AG04450 (cell line): ENCODE measurements at regions not wholly inside any gene's neighbourhood (a gene's known extent, or its start where the extent isn't known, plus 50 kb on each side); places are given as distances from the start of the nearest gene placed in this dataset.
A peak's percentile ranks its signal among the peaks of the same experiment; 100 is the strongest.

ENCODE experiments used
- CTCF ChIA-PET: fragments of 300-600, 350-600 bp; formaldehyde crosslinking; extraction: SDS; loops from one replicate; lab custom pipeline; 2022; ENCODE audit warnings: antibody characterized with exemption, inconsistent platforms; lab: Charles Lee
- POLR2A ChIA-PET: fragments of 350-600 bp; formaldehyde crosslinking; extraction: SDS; loops from one replicate; lab custom pipeline; 2021; ENCODE audit warnings: antibody characterized with exemption, inconsistent platforms; lab: Yijun Ruan, JAX
- DNase-seq: peaks from one replicate; pipeline ENCODE4 v3.0.0-alpha.2; 2011; ENCODE audit warnings: low read depth, low spot score
- H3K27ac ChIP-seq: one replicate; pipeline ENCODE4 v1.5.1; 2012; ENCODE audit warnings: low read depth, low read length, control low read depth
- H3K27me3 ChIP-seq: one replicate; pipeline ENCODE4 v1.6.0; 2012; ENCODE audit warnings: low read length; ENCODE audit not compliant: control insufficient read depth, insufficient read depth
- H3K4me3 ChIP-seq: 2 replicates; pipeline ENCODE4 v1.5.1; 2011; ENCODE audit warnings: mild to moderate bottlenecking, low read depth, low read length, control low read depth
- H3K9me3 ChIP-seq: 2 replicates; pipeline ENCODE4 v1.5.1; 2012; ENCODE audit warnings: low read length; ENCODE audit not compliant: control insufficient read depth, insufficient read depth
- TF ChIP-seq, protein P1 (sequence below): IDR thresholded peaks from 2 replicates; pipeline ENCODE4 v1.5.1; 2011; ENCODE audit warnings: low read depth, low read length, control low read depth, inconsistent platforms

DNA sequence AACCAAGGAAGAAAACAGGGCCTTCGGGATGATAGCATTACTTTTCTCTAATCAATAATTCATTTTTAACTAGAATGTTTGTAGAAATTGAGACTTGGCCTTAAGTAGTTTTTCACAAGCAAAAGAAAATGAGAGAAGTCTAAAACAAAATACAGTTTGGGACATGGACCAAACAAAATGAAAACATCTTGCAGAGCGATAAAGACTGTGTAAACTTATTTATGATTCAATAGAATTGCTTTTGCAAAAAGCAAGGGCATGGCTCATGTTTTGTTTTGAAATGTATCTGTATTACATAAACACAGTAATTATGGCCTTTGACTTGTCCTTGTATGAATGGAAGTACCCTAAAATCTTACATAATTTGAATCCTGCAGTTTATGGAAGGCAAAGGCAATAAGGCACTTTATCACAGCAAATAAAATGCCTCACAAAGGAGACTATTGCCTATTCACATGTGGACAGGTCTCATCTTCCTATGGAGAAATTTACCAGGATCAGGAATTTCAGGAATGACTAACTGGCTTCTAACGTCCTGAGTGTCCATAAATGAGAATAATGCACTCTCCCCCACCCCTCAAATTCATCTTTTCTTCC is 295.2 kb downstream of the PTEN start:
- Histone ChIP-seq H3K9me3 (no peaks in the 10 kb centered on the region), H3K4me3 (no peak overlapping the region), H3K27me3 (no peaks in the 10 kb centered on the region), H3K27ac (peak overlapping the region; percentile 63)
- TF ChIP-seq, protein P1, sequence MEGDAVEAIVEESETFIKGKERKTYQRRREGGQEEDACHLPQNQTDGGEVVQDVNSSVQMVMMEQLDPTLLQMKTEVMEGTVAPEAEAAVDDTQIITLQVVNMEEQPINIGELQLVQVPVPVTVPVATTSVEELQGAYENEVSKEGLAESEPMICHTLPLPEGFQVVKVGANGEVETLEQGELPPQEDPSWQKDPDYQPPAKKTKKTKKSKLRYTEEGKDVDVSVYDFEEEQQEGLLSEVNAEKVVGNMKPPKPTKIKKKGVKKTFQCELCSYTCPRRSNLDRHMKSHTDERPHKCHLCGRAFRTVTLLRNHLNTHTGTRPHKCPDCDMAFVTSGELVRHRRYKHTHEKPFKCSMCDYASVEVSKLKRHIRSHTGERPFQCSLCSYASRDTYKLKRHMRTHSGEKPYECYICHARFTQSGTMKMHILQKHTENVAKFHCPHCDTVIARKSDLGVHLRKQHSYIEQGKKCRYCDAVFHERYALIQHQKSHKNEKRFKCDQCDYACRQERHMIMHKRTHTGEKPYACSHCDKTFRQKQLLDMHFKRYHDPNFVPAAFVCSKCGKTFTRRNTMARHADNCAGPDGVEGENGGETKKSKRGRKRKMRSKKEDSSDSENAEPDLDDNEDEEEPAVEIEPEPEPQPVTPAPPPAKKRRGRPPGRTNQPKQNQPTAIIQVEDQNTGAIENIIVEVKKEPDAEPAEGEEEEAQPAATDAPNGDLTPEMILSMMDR = no peak
- DNase-seq = no peak
- ChIA-PET CTCF (no interaction called here), POLR2A (interaction anchor here (0.9 kb wide), 1 partner anchor 297 kb away, joined by 3 read pairs; no protein-coding TSS in a partner anchor)

DNA sequence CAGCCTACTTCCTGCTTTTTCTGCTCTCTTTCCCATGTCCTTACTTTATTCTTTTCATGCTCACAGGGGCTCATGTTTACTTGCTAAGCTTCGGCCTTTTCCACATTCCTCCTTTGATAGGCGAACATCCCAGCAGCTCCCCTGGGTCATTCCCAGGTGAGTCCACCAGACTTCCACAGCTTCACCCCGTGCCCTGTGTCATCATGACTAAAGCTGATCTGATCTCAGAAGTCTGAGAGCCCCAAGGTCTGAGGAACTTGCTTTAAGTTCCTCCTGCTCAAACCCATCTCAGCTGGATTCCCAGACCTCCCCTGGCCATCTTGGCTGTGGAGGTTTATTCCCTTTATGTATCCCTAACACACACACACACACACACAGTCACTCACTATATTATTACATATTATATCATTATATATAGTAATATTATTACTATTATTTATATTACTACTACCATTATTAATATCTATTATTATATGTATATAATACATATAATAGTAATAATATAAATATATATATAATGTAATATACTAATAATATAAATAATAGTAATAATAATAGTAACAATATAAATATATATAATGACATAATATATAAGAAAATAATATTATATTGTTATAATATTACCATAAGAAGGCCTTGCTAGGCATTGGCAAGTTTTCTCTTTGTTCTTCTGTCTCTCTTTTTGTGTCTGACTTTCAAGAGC is 295.9 kb downstream of the PTEN start:
- CTCF ChIA-PET = no interaction called here

DNA sequence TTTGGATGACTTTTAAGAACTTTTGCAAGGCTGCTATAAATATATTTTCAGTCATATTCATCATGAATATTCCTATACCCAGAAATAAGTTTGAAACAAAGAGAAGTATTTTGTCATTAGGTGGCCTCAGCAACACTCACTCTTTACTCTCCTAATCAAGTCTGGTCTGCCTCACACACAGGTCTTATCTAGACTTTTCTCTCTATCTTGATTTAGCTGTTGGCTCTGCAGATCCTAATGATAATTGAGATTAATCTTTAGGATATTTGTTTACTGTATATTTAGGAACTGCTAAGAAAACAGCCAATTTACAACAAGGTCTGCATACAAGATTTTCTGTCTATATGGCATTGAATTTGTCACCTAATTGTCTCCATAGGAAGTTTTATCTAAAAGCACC is 297.6 kb downstream of the PTEN start:
- POLR2A ChIA-PET = no interaction called here
- no peak overlapping the region for H3K27ac ChIP-seq
- no peak for DNase-seq
- no peaks in the 10 kb centered on the region for H3K27me3 ChIP-seq
- TF ChIP-seq, protein P1 = no peak
- H3K4me3 ChIP-seq = no peak overlapping the region
- no peaks in the 10 kb centered on the region for H3K9me3 ChIP-seq
- CTCF ChIA-PET = interaction anchor here (1.3 kb wide), 1 partner anchor 228 kb away, joined by 4 read pairs; no protein-coding TSS in a partner anchor

More for the DNA sequence above, 295.9 kb downstream of the PTEN start:
- DNase-seq = no peak
- H3K27me3 ChIP-seq = no peaks in the 10 kb centered on the region
- H3K4me3 ChIP-seq = no peak overlapping the region
- H3K27ac ChIP-seq = peak overlapping the region; percentile 63
- POLR2A ChIA-PET = no interaction called here
- no peaks in the 10 kb centered on the region for H3K9me3 ChIP-seq
- TF ChIP-seq, protein P1 = no peak

DNA sequence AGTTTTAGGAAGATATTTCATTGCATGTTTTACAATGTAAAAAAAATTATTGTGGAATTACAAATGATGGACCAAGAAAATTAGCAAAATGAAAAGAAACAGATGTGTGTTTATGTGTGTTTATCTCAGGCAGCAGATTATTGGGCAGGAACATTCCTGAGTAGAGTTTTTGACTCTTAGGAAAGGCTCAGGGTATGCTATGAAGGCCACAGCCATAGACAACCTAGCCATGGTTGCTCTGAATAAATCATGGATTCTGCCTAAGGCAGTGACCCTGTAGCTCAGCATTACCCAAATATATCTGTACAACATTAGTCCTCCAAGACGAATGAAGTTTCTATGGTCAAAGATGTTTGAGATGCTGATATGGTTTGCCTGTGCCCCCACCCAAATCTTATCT is 298.3 kb downstream of the PTEN start:
- Histone ChIP-seq H3K27ac (no peak overlapping the region), H3K9me3 (no peaks in the 10 kb centered on the region), H3K27me3 (no peaks in the 10 kb centered on the region), H3K4me3 (no peak overlapping the region)
- no peak for DNase-seq
- ChIA-PET POLR2A (no interaction called here), CTCF (interaction anchor here (1.3 kb wide), 1 partner anchor 227 kb away, joined by 4 read pairs; no protein-coding TSS in a partner anchor)
- TF ChIP-seq, protein P1 = no peak

DNA sequence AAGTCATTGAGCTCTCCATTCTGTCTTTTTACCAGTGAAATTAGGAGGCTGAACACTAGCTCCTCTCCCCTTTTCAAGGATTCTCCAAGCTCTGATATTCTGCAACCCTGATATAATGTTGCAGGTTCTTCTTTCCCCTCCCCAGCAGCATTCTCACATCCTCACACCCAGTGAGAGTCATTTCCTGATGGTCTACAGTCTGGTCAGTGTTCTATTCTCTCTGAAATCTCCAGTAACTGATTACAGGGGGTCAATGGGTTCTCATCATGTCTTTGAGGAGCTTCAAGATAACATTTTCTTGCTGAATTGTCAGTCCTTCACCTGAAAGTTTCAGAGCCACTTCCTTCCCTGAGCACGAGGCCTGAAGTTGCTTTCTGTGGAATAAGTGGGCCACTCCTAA is 299.4 kb downstream of the PTEN start:
- no peak for DNase-seq
- Histone ChIP-seq H3K27me3 (no peaks in the 10 kb centered on the region), H3K4me3 (no peak overlapping the region), H3K27ac (no peak overlapping the region), H3K9me3 (no peaks in the 10 kb centered on the region)
- TF ChIP-seq, protein P1 = no peak
- CTCF ChIA-PET = no interaction called here
- POLR2A ChIA-PET = no interaction called here
